ENCODE measurements at regions not wholly inside any gene's neighbourhood (a gene's known extent, or its start where the extent isn't known, plus 50 kb on each side); places are given as distances from the start of the nearest gene placed in this dataset.

GRCh38 chr13:39804332-39805210, 149.1 kb downstream of the COG6 start:
- no peak for TF ChIP-seq ZNF514 (tag by site-specific recombination; IDR thresholded peaks at IDR 0.05)
- no peak for TF ChIP-seq ZBTB11 (tag by site-specific recombination; conservative IDR thresholded peaks at IDR 0.05; ENCODE audit: low read depth)
- TF ChIP-seq SP2 (tag by site-specific recombination; IDR thresholded peaks at IDR 0.05): no peak
- TF ChIP-seq ZNF449 (tag by site-specific recombination; IDR thresholded peaks at IDR 0.05): no peak
- no peak for TF ChIP-seq ZNF747 (tag by site-specific recombination; IDR thresholded peaks at IDR 0.05)
- no peak for TF ChIP-seq ZNF175 (tag by site-specific recombination; IDR thresholded peaks at IDR 0.05)
- no peak for TF ChIP-seq ZNF112 (tag by site-specific recombination; IDR thresholded peaks at IDR 0.05)
- TF ChIP-seq ZNF280D (tag by site-specific recombination; IDR thresholded peaks at IDR 0.05): no peak
